KBM-7 (cell line): ENCODE measurements at regions not wholly inside any gene's neighbourhood (a gene's known extent, or its start where the extent isn't known, plus 50 kb on each side); places are given as distances from the start of the nearest gene placed in this dataset.

Source experiments
- DNase-seq: peaks from one replicate; pipeline ENCODE4 v3.0.0-alpha.2; 2015
- in situ Hi-C: fragments of 300-500 bp; cut with MboI; formaldehyde crosslinking; loops from 2 replicates; pipeline ENCODE4 v1.14.3; 2020; ENCODE audit warnings: low sequenced_read_pairs, low pct_unique_long_range_greater_than_20kb, mixed read lengths

GRCh38 chr10:129410688-129411392 is 56.2 kb upstream of the MGMT start:
- in situ Hi-C loops = no loop called here
- DNase-seq = no peak

GRCh38 chr10:129411393-129411705 is 55.7 kb upstream of the MGMT start:
- in situ Hi-C loops = no loop called here
- DNase-seq = no peak

- in situ Hi-C loops = no loop called here
- no peak for DNase-seq
Observed at GRCh38 chr10:129411772-129412171, 55.3 kb upstream of the MGMT start.

- DNase-seq = no peak
- in situ Hi-C loops = no loop called here
Observed at GRCh38 chr10:129413024-129413423, 54.0 kb upstream of the MGMT start.

GRCh38 chr10:129415215-129416140 is 51.6 kb upstream of the MGMT start:
- in situ Hi-C loops = no loop called here

GRCh38 chr10:129416155-129416554 is 50.9 kb upstream of the MGMT start:
- DNase-seq = no peak
- in situ Hi-C loops = no loop called here

More at GRCh38 chr10:129415215-129416140, 51.6 kb upstream of the MGMT start:
- DNase-seq = no peak

GRCh38 chr10:129416956-129417765 is 49.9 kb upstream of the MGMT start:
- in situ Hi-C loops = no loop called here
- DNase-seq = no peak
